ENCODE measurements at regions not wholly inside any gene's neighbourhood (a gene's known extent, or its start where the extent isn't known, plus 50 kb on each side); places are given as distances from the start of the nearest gene placed in this dataset.

DNA sequence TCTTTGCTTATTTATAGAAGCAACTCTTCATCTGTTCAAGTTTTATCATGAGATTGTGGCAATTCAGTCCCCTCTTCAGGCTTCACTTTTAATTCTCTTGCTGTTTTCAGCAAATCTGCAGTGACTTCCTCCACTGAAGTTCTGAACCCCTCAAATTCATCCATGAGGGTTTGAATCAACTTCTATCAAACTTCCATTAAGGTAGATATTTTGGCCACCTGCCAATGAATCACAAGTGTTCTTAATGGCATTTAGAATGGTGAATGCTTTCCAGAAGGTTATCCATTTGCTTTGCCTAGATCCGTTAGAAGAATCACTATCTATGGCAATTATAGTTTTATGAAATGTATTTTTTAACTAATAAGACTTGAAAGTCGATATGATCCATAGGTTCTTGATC is 946.7 kb upstream of the B3GALT2 start:
- no peaks in the 10 kb centered on the region for H3K9me3 Mint-ChIP-seq
- DNase-seq (ENCODE audit: low spot score in 2 of 2) (no peak), ATAC-seq (no peak)
- no peak overlapping the region for H3K27ac Mint-ChIP-seq
- no peaks in the 10 kb centered on the region for H3K36me3 Mint-ChIP-seq

GRCh38 chr1:194118086-194118485 is 931.7 kb upstream of the B3GALT2 start:
- Mint-ChIP-seq H3K27ac (no peak overlapping the region), H3K36me3 (no peaks in the 10 kb centered on the region), H3K9me3 (no peaks in the 10 kb centered on the region)
- ATAC-seq (no peak), DNase-seq (ENCODE audit: low spot score in 2 of 2) (no peak)

DNA sequence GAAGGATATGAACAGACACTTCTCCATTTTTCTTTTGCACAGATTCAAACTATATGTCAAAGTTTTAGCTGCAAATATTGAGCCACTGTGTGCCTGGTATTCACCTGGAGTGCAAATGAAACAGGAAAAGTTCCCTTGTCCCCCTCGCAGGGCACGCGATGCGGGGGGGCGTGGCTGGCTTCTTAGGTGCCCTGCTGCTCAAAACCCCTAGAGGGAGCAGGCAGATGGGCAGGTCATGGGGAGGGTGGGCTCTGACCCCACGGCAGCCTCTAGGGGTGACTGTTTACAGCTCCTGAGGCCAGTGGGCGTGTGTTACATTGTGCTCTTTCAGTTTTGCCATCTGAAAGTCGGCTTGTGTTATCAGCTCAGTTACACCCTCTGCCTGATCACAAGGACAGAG is 931.2 kb upstream of the B3GALT2 start:
- ATAC-seq (no peak), DNase-seq (ENCODE audit: low spot score in 2 of 2) (no peak)
- Mint-ChIP-seq H3K9me3 (no peaks in the 10 kb centered on the region), H3K36me3 (no peaks in the 10 kb centered on the region), H3K27ac (no peak overlapping the region)

DNA sequence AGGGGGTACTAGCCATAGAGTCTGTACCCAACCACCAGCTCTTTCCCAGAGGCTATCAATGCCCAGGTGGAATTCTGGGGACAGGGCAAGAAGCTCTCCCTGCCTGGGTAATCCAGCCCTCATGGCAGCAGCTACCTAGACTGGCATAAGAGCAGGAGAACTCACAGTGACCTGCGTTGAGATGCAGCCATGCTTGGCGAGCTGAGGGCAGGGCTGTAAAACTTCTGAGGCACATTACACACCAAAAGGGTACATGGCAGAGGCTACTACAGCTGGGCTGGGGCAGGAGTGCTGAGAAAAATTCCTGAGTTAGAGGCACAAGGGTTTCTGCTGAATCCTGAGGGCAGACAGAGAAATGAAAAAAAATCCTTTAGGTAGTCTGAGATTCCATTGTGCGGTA is 927.9 kb upstream of the B3GALT2 start:
- no peak for ATAC-seq
- H3K36me3 Mint-ChIP-seq: no peaks in the 10 kb centered on the region

GRCh38 chr1:194105381-194105780 is 919.0 kb upstream of the B3GALT2 start:
- DNase-seq (ENCODE audit: low spot score in 2 of 2) (no peak), ATAC-seq (no peak)
- Mint-ChIP-seq H3K27ac (no peak overlapping the region), H3K9me3 (peaks cover 0 to 5% of the 10 kb centered on the region in 2 donors), H3K36me3 (no peaks in the 10 kb centered on the region)

More for the DNA sequence above, 927.9 kb upstream of the B3GALT2 start:
- H3K27ac Mint-ChIP-seq: no peak overlapping the region
- H3K9me3 Mint-ChIP-seq: no peaks in the 10 kb centered on the region
- no peak for DNase-seq (ENCODE audit: low spot score in 2 of 2)

GRCh38 chr1:194104247-194104844 is 917.9 kb upstream of the B3GALT2 start:
- Mint-ChIP-seq H3K36me3 (no peaks in the 10 kb centered on the region), H3K9me3 (peaks cover 0 to 5% of the 10 kb centered on the region in 2 donors), H3K27ac (no peak overlapping the region)
- ATAC-seq (no peak), DNase-seq (ENCODE audit: low spot score in 2 of 2) (no peak)

DNA sequence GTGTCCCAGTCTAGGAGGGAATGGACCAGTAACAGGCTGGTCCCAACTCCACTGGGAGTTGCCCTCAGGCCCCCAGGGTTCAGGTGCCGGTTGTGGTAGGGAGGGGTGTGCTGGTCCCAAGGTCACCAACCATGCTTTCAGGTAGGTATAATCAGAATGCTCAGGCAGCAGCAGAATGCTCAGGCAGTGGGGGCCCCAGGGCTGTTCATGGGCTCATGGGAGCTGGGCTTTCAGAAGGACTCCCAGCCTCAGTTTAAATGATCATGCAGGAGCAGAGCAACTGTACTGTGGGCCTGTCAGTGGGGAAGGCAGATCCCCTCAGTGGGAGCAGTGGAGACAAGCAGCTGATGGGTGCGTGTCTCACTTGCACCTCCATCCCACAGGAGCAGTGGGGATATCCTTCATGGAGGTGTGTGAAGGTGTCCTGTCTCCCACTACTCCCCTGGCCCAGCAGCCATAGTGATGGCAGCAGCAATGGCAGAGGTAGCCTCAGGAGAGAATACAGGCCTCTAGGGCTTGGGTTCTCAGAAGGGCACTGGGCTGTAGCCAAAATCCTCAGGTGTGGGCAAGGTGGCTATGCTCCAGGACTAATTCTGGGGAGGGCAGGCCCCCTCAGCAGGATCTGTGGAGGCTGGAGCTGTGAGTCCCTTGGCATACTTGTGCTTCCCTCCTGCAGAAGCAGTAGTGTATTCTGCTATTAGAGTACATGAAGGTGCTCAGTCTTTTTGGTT is 917.3 kb upstream of the B3GALT2 start:
- peaks cover 0 to 5% of the 10 kb centered on the region in 2 donors for H3K9me3 Mint-ChIP-seq
- DNase-seq (ENCODE audit: low spot score in 2 of 2) (no peak), ATAC-seq (no peak)
- H3K27ac Mint-ChIP-seq: no peak overlapping the region
- H3K36me3 Mint-ChIP-seq: no peaks in the 10 kb centered on the region

- ATAC-seq: no peak
- Mint-ChIP-seq H3K27ac (no peak overlapping the region), H3K9me3 (peaks cover 0 to 5% of the 10 kb centered on the region in 2 donors)
These were observed 916.7 kb upstream of the B3GALT2 start for GRCh38 chr1:194103101-194103500.

GRCh38 chr1:194102607-194103006 is 916.2 kb upstream of the B3GALT2 start:
- DNase-seq (ENCODE audit: low spot score in 2 of 2) (no peak), ATAC-seq (no peak)
- H3K27ac Mint-ChIP-seq: no peak overlapping the region
- peaks cover 0 to 5% of the 10 kb centered on the region in 2 donors for H3K9me3 Mint-ChIP-seq
- no peaks in the 10 kb centered on the region for H3K36me3 Mint-ChIP-seq

More at GRCh38 chr1:194103101-194103500, 916.7 kb upstream of the B3GALT2 start:
- no peak for DNase-seq (ENCODE audit: low spot score in 2 of 2)
- H3K36me3 Mint-ChIP-seq: no peaks in the 10 kb centered on the region

GRCh38 chr1:194084755-194085154 is 898.3 kb upstream of the B3GALT2 start:
- ATAC-seq (no peak), DNase-seq (ENCODE audit: low spot score in 2 of 2) (no peak)
- H3K9me3 Mint-ChIP-seq: peaks cover 0 to 4% of the 10 kb centered on the region in 2 donors
- no peaks in the 10 kb centered on the region for H3K36me3 Mint-ChIP-seq
- no peak overlapping the region for H3K27ac Mint-ChIP-seq

DNA sequence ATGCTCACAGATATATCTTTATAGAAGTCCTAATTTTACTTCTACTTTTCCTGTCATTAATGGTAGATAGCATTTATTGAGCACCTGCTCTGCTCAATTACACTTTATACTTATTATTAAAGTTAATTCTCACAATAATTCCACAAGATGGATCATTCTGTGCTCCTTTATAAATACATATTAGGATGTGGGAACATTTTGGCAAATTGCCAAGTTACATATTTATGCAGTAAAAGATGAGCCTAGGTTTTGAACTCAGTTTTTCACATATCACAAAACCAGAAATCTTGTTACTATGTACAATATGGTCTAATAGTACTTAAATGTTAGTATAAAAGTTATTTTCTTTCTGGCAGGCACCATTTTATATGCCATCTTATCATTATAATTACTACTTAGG is 895.0 kb upstream of the B3GALT2 start:
- Mint-ChIP-seq H3K9me3 (peaks cover 4 to 5% of the 10 kb centered on the region in 2 donors), H3K36me3 (no peaks in the 10 kb centered on the region), H3K27ac (no peak overlapping the region)
- no peak for DNase-seq (ENCODE audit: low spot score in 2 of 2)
- no peak for ATAC-seq

GRCh38 chr1:194080826-194081225 is 894.4 kb upstream of the B3GALT2 start:
- H3K9me3 Mint-ChIP-seq: peaks cover 4 to 5% of the 10 kb centered on the region in 2 donors
- DNase-seq (ENCODE audit: low spot score in 2 of 2) (no peak), ATAC-seq (no peak)
- H3K36me3 Mint-ChIP-seq: no peaks in the 10 kb centered on the region
- H3K27ac Mint-ChIP-seq: no peak overlapping the region

GRCh38 chr1:194078765-194079164 is 892.4 kb upstream of the B3GALT2 start:
- ATAC-seq: no peak
- H3K36me3 Mint-ChIP-seq: no peaks in the 10 kb centered on the region

DNA sequence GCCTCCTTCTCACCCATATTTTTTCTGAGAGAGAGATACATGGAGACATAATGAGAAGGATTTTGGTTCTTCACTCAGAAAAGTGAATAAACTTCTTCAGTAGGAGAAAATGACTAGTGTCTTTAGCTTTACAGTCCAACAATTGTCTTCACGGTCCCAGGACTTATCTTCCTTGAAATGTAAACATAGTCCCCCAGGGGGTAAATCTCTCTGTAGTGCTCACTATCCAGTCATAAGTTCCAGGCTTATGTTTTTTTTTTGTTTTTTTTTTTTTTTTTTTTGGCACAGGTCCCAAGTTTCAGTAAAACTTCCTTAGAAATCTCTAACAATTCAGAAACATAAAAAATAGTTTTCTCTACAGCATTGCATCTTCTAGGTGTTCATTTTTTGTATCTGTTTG is 890.2 kb upstream of the B3GALT2 start:
- ATAC-seq: no peak
- Mint-ChIP-seq H3K36me3 (no peaks in the 10 kb centered on the region), H3K27ac (no peak overlapping the region), H3K9me3 (peaks cover 0 to 5% of the 10 kb centered on the region in 2 donors)
- no peak for DNase-seq (ENCODE audit: low spot score in 2 of 2)

More at GRCh38 chr1:194078765-194079164, 892.4 kb upstream of the B3GALT2 start:
- peaks cover 4 to 5% of the 10 kb centered on the region in 2 donors for H3K9me3 Mint-ChIP-seq
- DNase-seq (ENCODE audit: low spot score in 2 of 2): no peak
- no peak overlapping the region for H3K27ac Mint-ChIP-seq

GRCh38 chr1:194073833-194074232 is 887.4 kb upstream of the B3GALT2 start:
- Mint-ChIP-seq H3K27ac (no peak overlapping the region), H3K9me3 (peaks cover 0 to 5% of the 10 kb centered on the region in 2 donors)
- ATAC-seq: no peak

GRCh38 chr1:194071205-194071604 is 884.8 kb upstream of the B3GALT2 start:
- H3K36me3 Mint-ChIP-seq: peaks cover 0 to 9% of the 10 kb centered on the region in 2 donors
- H3K27ac Mint-ChIP-seq: no peak overlapping the region
- ATAC-seq: no peak
- peaks cover 0 to 5% of the 10 kb centered on the region in 2 donors for H3K9me3 Mint-ChIP-seq
- DNase-seq (ENCODE audit: low spot score in 2 of 2): no peak

More at GRCh38 chr1:194073833-194074232, 887.4 kb upstream of the B3GALT2 start:
- DNase-seq (ENCODE audit: low spot score in 2 of 2): no peak
- H3K36me3 Mint-ChIP-seq: no peaks in the 10 kb centered on the region

GRCh38 chr1:194069831-194070218 is 883.4 kb upstream of the B3GALT2 start:
- DNase-seq (ENCODE audit: low spot score in 2 of 2) (no peak), ATAC-seq (no peak)
- Mint-ChIP-seq H3K27ac (no peak overlapping the region), H3K36me3 (peaks cover 0 to 9% of the 10 kb centered on the region in 2 donors), H3K9me3 (peaks cover 0 to 5% of the 10 kb centered on the region in 2 donors)

Measured in activated naive CD4-positive, alpha-beta T cell treated with anti-CD3 and anti-CD28 coated beads, Interleukin-2, amount 50 U/mL, for 72 hours (primary cell).